Endothelial cell of hepatic sinusoid (primary cell): ENCODE measurements at regions not wholly inside any gene's neighbourhood (a gene's known extent, or its start where the extent isn't known, plus 50 kb on each side); places are given as distances from the start of the nearest gene placed in this dataset.
"Not testable (repeated sequence)": the region's sequence is repeated elsewhere in the genome, so short reads cannot be mapped to it uniquely, and the experiment has no call there.

Source experiments
- in situ Hi-C: cut with HindIII; loops from 2 replicates; pipeline ENCODE4 v1.10.0; 2017; ENCODE audit warnings: low sequenced_read_pairs

DNA sequence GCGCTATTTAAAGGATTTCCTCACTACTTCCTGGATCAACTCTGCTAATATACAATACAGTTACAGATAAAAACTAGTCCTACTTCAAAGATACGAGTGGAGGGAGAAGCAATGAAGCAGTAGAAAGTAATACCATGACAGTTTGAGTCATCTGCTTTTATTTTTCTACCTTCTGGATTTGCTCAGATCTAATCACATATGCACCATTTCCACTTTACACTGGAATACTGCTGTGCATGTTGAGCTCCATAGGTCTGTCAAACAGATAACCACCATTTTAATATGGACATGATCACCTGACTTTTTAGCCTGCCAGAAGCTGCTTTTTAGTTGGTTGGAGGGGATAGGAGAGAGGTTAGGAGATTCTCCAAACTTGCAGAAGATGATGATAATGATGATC is 92.5 kb downstream of the MMUT start:
- in situ Hi-C loops, result no loop called here

DNA sequence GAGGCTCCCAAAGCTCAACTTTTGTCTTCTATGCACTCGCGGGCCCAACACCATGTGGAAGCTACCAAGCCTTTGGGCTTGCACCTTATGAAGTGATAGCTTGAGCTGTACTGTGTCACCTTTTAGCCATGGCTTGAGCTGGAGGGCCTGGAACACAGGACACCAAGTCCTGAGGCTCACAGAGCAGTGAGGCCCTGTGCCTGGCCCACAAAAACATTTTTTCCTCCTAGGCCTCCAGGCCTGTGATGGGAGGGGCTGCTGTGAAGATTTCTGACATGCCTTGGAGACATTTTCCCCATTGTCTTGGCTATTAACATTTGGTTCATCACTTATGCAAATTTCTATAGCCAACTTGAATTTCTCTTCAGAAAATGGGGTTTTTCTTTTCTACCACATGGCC is 96.5 kb downstream of the MMUT start:
- in situ Hi-C loops, result no loop called here

DNA sequence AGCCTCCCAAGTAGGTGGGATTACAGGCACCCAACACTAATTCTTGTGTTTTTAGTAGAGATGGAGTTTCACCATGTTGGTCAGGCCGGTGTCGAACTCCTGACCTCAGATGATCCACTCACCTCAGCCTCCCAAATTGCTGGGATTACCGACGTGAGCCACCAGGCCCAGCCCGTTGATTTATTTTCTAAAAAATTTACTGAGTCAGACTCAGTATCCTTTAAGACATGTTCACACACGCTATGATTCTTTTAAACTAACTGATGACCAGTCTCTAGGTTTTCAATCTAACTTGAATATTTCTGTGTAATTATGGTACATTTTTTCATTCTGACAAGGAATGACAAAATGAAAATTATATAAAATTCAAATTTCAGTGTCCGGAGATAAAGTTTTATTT is 114.5 kb downstream of the MMUT start:
- in situ Hi-C loops, result no loop called here

DNA sequence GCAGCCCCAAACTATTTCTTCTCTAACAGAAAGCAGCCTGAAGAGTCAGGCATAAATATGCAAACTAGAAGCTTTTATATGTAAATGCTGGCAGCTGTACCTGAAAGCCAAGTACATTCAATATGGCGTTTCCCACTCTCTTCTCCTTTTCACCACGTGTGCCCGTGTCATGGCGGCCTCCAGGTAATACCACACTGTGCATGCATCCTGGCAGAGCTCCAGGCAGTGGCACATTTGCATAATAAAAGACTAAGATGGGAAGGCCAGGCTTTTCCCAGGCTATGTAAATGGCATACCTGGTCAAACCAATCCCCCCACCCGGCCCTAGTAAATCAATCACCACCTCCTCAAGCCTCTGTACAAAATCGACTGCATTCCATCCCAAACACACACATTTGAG is 120.6 kb downstream of the MMUT start:
- in situ Hi-C loops, result no loop called here

DNA sequence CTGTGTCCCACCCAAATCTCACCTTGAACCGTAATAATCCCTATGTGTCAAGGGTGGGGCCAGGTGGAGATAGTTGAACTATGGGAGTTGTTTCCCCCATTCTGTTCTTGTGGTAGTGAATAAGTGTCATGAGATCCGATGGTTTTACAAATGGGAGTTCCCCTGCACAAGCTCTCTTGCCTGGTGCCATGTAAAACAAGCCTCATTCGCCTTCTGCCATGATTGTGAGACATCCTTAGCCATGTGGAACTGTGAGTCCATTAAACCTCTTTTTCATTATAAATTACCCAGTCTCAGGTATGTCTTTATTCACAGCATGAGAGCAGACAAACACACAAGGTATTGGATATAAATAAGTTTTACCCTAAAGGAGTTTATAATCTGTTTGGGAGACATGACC is 121.2 kb downstream of the MMUT start:
- in situ Hi-C loops, result no loop called here

DNA sequence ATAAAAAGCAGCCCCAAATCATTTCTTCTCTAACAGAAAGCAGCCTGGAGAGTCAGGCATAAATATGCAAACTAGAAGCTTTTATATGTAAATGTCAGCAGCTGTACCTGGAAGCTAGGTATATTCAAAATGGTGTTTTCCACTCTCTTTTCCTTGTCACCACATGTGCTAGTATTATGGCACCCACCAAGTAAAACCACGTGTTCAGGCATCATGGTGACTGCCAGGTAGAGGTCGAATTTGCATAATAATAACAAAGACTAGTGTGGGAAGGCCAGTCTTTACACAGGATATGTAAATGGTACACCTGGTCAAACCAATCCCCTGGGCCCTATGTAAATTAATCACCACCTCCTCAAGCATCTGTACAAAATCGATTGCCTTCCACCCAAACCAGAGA is 124.0 kb downstream of the MMUT start:
- in situ Hi-C loops, result no loop called here

DNA sequence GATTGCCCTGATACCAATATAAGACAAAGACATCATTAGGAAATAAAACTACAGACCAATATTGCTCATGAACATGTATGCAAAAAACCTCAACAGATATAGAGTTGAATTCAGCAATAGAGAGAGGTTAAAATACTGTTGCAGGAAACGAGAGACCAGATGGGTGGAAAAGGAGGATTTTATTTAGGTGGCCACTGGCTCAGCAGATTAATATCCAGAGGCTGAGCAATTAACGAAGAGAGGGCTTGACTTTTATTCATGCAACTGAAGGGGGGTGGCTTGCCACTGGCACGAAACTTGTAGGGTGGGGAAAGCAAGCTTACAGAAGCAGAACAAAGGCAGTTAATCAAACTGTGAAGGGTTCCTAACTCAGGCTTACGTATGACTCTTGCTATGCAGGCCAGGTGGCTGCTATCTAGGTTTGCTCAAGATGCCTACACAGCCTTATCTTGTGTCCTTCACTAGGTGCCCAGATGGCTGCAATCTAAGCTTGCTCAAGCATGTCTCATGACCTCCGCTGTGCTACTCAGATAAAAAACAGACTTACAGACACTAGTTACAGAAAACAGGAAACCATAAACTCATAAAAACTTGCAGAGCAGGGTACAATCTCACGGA is 126.4 kb downstream of the MMUT start:
- in situ Hi-C loops, result no loop called here

DNA sequence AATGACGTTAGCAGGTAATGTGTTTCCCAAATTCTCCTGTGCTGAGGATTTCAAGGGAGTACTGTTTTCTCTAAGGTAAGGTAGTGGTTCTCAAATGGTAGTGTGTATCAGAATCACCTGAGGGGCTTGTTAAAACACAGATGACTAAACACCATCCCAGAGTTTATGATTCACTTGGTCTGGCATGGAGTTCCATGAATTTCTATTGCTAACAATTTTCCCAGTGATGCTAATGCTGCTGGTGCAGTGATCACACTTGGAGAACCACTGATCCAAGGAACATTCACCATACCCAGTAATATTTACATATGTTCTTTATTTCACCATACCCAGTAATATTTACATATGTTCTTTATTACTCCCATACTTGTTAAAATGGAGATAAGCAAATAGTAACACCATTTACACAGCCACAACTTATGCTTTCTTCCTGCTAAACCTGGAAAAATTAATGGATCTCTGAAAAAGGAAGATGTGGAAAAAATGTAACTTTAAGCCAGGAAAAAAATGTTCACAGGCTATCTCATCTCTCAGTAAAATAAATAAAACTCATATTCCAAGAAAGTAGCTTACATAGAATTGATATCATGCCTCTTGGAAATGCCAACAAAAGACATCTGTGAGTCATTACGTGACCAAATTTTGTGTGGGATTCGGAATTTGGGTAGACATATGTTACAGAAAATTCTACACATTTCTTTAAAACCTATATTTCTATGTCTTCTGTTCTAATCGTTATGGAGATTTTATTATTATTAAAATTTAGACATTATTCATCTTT is 129.5 kb downstream of the MMUT start:
- in situ Hi-C loops, result no loop called here

DNA sequence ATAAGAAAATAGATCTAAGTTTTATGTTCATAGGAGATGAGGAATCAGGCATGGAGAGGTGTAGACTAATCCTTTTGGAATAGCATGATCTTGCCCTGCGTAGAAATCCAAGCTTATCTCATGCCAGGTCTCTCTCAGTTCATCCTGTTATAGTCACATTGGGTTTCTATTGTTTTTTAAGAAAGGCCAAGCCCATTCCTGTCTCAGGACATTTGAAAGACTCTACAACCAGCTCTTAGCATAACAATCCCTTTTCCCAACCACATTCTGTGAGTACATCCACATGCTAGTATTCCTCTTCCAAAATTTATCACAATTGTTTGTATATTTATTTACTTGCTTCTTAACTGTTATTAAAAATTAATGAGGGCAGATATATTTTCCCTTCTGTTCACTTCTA is 130.3 kb downstream of the MMUT start:
- in situ Hi-C loops, result no loop called here

DNA sequence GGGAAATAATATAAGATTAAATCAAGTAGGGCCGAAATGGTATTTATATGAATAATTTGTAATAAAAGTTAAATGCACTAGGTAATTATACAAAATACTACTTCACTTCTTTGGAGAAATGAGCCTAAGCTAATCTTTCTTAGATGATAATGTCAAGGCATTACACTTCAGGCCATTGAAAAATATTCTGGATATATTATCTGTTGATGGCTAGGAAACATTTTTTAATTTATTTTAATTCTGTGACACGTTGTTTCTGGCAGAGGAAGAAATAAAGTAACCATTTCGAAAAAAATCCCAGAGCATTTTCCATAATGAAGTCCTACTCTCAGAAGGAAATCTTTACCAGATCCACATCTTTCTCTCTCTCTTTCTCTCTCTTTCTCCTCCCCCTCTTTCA is 133.9 kb downstream of the MMUT start:
- in situ Hi-C loops, result no loop called here

DNA sequence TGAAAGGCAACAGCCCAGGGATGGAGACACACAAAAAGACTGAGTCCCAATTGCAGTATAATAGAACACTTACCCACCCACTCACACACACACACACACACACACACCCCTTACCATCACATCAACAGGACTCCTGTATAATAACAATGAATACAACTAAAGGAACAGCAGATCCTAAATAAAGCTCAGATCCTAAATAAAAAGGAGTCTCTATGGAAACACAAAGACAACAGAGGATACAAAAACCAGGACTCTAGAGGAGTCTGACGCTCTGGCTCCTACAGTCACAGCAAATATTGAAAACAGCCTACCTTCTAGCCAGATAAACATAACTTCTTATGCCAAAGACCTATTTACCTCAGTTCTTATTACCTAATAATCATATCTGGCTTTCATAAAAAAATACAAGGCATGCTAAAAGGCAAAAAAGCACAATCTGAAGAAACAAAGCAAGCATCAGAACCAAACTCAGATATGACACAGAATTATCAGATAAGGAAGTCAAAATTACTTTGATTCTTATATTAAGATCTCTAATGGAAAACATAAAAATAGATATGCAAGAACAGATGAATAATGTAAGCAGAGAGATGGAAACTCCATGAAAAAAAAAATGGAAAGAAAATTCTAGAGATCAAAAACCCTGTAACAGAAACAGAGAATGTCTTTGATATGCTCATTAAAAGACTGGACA is 134.9 kb downstream of the MMUT start:
- in situ Hi-C loops, result no loop called here

DNA sequence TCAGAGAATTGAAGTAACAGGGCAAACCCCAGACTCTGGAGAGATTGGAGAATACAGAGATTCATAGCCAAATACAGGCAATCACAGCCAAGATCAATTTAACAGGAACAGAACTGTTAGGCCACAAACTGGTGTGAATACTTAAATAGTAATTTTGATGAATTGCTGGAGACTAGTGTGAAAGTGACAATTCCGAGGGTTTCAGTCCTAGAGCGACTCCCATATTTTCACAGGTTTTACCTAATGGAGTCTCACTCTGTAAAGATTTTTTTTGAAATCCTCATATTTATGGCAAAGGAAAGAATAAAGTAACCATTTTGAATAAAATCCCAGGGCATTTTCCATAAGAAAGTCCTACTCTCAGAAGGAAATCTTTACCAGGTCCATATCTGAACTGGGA is 135.5 kb downstream of the MMUT start:
- in situ Hi-C loops, result no loop called here

DNA sequence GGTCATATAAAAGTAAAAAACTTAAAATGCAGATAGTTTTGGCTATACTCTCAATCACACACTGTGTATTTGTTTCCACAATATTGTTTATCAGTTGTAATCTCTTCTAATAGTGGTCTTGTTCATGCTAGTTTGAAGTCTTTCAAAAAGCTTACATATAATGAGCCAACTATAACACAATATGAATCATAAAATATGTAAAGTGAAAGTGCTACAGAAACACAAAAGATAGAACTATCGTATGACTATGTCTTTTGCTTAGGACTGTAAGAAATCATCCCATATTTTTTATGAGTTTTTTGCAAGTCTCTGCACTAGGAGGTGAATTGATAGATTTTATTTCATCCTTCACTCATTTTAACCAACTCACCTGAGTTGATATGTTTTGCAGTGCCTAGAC is 136.0 kb downstream of the MMUT start:
- in situ Hi-C loops, result no loop called here

DNA sequence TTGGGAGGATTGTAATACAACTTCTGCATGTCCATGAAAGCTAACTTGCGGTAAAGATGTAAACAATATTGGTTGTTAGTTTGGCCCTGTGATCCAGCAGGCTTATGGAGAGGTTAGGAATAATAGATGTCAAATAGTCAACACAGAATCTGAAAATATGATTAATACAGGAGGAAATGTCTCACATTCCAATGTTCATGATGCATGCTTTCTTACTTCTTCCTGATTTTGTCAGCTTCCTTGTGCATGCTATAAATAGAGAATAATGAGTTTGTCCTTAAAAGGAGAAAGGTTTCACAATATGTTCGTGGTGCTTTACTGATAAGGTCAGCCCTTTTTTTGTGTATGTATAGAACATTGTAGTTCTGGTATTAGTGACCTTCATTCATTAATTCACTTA is 136.7 kb downstream of the MMUT start:
- in situ Hi-C loops, result no loop called here

DNA sequence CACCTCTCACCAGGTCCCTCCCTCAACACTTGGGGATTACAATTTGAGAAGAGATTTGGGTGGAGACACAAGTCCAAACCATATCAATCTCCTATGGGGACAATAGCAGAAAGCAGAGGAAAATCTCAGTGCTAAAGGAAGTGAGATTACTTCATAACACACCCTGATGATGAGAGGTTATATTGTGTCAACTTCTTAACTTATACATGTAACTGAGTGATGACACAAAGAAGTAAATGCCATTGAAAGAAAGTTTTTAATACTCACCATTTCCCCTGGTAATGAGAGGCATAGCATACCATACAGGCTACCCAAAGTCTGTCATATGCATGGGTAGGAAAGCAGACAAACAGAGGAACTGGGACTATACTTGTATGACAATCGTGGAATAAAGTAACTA is 137.2 kb downstream of the MMUT start:
- in situ Hi-C loops, result no loop called here

DNA sequence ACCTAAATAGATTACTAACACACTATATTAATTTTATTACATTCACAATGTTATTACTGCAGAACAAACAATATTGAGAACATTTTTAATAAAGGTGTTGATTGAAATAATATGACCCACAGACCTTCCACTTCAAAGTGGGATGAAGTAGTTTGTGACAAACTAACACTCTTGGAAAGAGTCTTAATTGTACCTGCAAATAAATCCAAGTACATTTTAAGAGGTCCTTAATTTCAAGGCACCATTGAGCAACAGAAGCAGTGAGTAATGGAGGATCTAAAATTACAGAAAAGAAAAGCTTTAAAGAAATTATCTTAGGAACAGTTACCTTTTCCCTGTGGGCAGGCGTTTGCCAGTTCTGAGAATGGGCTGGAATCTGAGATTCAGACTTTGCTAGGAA is 140.2 kb downstream of the MMUT start:
- in situ Hi-C loops, result loop anchor here (5.0 kb wide), 1 partner anchor 36 kb away; no protein-coding TSS in a partner anchor

DNA sequence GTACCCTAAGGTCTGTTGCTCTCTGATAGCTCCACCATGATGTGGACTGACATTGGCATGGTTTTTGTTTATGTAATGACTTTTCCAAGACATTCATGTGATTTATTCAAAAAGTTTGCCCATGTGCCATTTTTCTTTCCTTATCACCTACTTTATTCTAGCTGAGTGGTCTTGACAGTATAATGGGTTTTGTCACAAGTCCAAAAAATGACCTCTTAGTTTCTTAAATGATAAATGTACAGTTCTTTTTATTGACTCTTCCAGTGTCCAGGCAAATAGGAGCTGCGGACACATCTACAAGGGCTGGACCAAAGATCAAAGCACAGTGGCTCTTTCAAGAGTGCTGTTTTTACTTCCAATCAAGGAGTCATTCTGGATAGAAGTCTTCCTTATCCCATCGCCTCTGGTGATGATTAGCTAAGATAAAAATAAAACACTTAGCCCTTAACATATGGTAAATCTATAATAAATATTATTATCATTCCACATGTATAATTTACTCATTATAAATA is 141.4 kb downstream of the MMUT start:
- in situ Hi-C loops, result loop anchor here (5.0 kb wide), 1 partner anchor 34 kb away; no protein-coding TSS in a partner anchor

DNA sequence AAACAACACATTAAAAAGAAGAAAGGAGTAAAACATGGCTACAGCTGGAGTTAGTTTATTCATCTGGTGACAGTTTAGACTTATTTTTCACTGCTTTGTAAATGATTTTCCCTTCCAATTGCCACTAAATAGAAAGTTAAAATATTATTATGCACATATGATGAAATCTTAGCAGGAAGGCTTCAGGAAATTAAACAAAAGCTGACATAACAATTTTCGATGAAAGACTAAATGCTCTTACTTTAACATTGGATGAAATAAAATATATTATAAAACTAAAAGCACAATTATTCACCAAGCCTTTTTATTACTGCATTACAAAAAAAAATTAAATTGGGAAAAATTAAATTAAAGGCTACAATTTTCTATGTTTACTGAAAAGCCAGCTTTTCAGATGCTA is 158.0 kb downstream of the MMUT start:
- in situ Hi-C loops, result no loop called here

DNA sequence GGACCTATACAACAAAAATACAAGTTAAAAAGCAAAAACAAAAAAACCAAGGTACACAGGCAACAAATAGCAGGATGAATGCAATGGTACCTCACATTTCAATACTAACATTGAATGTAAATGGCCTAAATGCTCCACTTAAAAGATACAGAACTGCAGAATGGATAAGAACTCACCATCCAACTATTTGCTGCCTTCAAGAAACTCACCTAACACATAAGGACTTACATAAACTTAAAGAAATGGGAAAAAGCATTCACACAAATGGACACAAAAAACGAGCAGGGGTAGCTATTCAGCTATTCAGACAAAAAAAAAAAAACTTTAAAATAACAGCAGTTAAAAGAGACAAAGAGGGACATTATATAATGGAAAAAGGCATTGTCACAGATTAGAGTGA is 158.7 kb downstream of the MMUT start:
- in situ Hi-C loops, result not testable (repeated sequence)

DNA sequence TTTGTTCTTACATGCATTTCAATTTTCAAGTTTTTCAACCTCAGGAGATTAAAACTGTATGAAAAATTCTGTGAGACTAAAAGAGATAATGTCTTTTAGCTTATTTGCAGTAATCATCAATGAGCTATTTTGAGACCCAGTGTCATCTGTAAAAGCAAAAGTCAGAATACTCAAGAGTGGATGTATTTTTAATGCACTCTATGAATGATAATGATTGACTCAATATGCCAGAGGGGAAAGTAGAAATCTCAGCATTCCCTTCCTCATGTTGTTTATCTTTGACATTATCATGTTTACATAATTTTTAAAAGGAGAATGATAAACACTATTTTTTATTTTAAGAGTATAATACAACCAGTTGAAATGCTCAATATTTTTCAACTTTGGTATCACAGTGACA is 162.1 kb downstream of the MMUT start:
- in situ Hi-C loops, result no loop called here

DNA sequence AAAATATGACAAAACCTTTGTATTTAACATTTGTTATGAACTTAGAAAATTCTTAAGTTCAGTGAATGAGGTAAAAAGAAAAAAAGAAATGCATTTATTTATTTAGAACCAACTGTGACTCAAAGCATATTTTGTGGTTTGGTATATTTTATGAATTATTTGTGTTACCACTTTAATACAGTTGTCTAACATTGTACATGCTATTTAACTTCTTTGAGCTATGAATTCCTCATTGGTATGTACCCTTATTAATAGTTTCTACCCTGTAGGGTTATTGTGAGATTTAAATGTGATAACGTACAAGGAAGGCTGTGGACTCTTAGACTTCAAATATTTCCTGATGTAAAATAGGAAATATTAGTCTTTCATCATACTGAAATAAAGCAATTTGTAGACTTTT is 162.6 kb downstream of the MMUT start:
- in situ Hi-C loops, result no loop called here

DNA sequence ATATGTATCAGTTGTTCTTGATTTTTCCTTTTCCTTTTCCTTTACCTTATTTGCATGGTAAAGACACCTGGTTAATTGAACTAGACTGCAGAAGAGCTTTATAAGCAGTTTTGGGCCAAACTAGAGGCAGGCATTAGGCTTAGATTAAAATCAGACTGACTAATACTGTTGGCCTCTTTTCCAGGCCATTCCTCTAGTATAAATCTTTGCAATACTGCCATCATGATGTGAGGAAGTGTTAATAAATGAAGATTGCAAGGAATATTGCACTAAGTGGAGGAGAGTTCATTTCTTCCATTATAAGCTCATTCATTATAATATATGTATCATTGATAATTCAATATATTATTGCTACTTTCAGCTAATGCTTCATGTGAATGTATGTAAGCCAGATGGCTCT is 163.8 kb downstream of the MMUT start:
- in situ Hi-C loops, result no loop called here
